Body of pancreas (tissue), 4 donors: ENCODE measurements at regions not wholly inside any gene's neighbourhood (a gene's known extent, or its start where the extent isn't known, plus 50 kb on each side); places are given as distances from the start of the nearest gene placed in this dataset.

ENCODE experiments used
- ATAC-seq: fragments of 150-250 bp; one replicate; pipeline ENCODE4 v1.9.1; 2016
- DNase-seq, 4 donors: peaks; one replicate each; pipeline ENCODE4 v3.0.0-alpha.2; 2019
- H3K27ac ChIP-seq, 4 donors: fragments of 200-600 bp; sonication (generic); 1 replicate in 3 of 4; 2 replicates in 1 of 4; pipeline versions ENCODE4 v1.5.1 to v1.6.1; 2016 to 2019; ENCODE audit warnings: mild to moderate bottlenecking in 1 of 4, mixed read lengths in 1 of 4, moderate library complexity in 1 of 4
- H3K27me3 ChIP-seq, 2 donors: fragments of 200-600 bp; sonication (generic); one replicate each; pipeline ENCODE4 v1.6.0; 2016; ENCODE audit warnings: mild to moderate bottlenecking in 1 of 2
- H3K36me3 ChIP-seq, 2 donors: fragments of 200-600 bp; sonication (generic); replicated peaks in 1 of 2; 2 replicates each; pipeline ENCODE4 v1.5.1; 2016; ENCODE audit warnings: low read depth in 2 of 2; ENCODE audit not compliant: insufficient read depth in 1 of 2
- H3K4me1 ChIP-seq: fragments of 200-600 bp; sonication (generic); one replicate; pipeline ENCODE4 v1.6.0; 2016
- H3K4me3 ChIP-seq, 2 donors: fragments of 200-600 bp; sonication (generic); 1 replicate in 1 of 2; 2 replicates in 1 of 2; pipeline ENCODE4 v1.5.1; 2016 to 2019
- H3K9me3 ChIP-seq, 3 donors: fragments of 200-600 bp; sonication (generic); 1 replicate in 2 of 3; 2 replicates in 1 of 3; pipeline ENCODE4 v1.5.1; 2016
- POLR2A ChIP-seq, 3 donors: fragments of 450-650 bp; IDR thresholded peaks; one replicate each; pipeline ENCODE4 v1.6.1; 2016; ENCODE audit warnings: antibody characterized with exemption in 3 of 3, mild to moderate bottlenecking in 2 of 3
- WGBS, 2 donors: methylation state at CpG; one replicate each; pipeline ENCODE4 v1.1.5; 2017; 5-methylcytosine and 5-hydroxymethylcytosine counted together
- intact Hi-C: fragments of 100-400 bp; cut with DNase I; formaldehyde crosslinking; loops from one replicate; pipeline ENCODE4 v1.15.1; 2023
- TF ChIP-seq, protein P1 (sequence below), 7 experiments: fragments of 450-650 bp in 4 of 7; fragments of 200-600 bp in 3 of 7; sonication (generic) in 3 of 7; IDR thresholded peaks; one replicate each; pipeline ENCODE4 v1.5.1; 2016 to 2019; ENCODE audit warnings: antibody characterized with exemption in 7 of 7

DNA sequence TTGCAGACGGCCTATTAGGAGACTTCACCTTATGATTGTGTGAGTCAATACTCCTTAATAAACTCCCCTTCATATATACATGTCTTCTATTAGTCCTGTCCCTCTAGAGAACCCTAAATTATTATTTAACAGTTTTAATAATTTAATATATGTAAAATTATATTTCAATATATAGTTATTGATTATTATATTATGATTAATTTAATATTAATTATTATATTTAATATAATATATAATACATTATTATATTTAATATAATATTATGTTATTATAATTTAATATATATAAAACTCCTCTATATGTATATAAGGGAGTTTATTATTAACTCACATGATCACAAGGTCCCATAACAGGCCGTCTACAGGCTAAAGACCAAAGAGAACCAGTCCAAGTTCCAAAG lies 533.2 kb downstream of the ARAP2 start:
- 44 to 64% methylated on average over 2 of the region's 2 CpGs for WGBS, 2 donors
- TF ChIP-seq, protein P1, sequence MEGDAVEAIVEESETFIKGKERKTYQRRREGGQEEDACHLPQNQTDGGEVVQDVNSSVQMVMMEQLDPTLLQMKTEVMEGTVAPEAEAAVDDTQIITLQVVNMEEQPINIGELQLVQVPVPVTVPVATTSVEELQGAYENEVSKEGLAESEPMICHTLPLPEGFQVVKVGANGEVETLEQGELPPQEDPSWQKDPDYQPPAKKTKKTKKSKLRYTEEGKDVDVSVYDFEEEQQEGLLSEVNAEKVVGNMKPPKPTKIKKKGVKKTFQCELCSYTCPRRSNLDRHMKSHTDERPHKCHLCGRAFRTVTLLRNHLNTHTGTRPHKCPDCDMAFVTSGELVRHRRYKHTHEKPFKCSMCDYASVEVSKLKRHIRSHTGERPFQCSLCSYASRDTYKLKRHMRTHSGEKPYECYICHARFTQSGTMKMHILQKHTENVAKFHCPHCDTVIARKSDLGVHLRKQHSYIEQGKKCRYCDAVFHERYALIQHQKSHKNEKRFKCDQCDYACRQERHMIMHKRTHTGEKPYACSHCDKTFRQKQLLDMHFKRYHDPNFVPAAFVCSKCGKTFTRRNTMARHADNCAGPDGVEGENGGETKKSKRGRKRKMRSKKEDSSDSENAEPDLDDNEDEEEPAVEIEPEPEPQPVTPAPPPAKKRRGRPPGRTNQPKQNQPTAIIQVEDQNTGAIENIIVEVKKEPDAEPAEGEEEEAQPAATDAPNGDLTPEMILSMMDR (IDR thresholded peaks at IDR 0.05): no peak
- no peak for TF ChIP-seq POLR2A (IDR thresholded peaks at IDR 0.05)
- H3K9me3 ChIP-seq: no peaks in the 10 kb centered on the region
- ATAC-seq (no peak), DNase-seq (no peak)
- no peaks in the 10 kb centered on the region for H3K27me3 ChIP-seq
- H3K27ac ChIP-seq: no peak overlapping the region
- H3K4me1 ChIP-seq: no peaks in the 10 kb centered on the region
- intact Hi-C loops: no loop called here
- no peaks in the 10 kb centered on the region for H3K36me3 ChIP-seq
- H3K4me3 ChIP-seq: no peak overlapping the region

DNA sequence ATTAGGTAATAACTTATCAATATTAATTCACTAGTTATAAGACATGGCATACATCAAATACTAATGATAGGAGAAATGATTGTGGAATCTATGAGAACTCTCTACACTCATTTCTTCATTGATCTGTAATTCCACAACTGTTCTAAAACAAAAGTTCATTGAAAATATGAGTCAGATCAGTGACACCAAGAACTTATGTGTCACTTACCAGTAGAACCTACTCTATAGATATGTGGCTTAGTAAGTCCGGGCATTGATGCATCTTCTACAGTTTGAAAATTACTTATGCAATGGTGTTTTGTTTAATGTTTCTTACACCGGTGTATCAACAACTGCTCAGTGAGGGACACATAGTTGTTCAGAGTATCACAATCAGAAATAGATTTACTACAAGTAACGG lies 520.3 kb downstream of the ARAP2 start:
- intact Hi-C loops: no loop called here
- Histone ChIP-seq H3K27ac (no peak overlapping the region), H3K9me3 (no peaks in the 10 kb centered on the region), H3K27me3 (no peaks in the 10 kb centered on the region), H3K4me3 (no peak overlapping the region), H3K4me1 (no peaks in the 10 kb centered on the region), H3K36me3 (no peaks in the 10 kb centered on the region)
- WGBS, 2 donors: 80 to 84% methylated on average over 3 of the region's 3 CpGs
- no peak for DNase-seq
- TF ChIP-seq, protein P1 (IDR thresholded peaks at IDR 0.05): no peak
- no peak for TF ChIP-seq POLR2A (IDR thresholded peaks at IDR 0.05)
- no peak for ATAC-seq

DNA sequence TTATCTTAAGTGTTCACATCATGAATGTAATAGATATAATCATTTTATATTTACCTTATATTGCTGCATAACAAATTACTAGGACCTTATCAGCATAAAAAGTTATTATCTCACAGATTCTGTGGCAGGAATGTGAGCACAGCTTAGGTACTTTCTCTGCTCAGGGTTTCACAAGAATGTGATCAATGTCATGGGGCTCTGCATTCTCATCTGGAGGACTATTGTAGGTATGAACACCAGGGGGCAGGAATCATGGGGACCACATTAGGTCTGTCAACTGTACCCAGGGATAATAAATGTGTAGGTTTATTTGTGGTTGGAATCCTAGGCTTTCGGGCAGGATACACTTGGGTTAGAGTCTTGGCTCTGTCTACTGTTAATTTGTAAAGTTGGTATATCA lies 519.2 kb downstream of the ARAP2 start:
- no peak for ATAC-seq
- H3K27ac ChIP-seq: no peak overlapping the region
- no peaks in the 10 kb centered on the region for H3K9me3 ChIP-seq
- H3K27me3 ChIP-seq: no peaks in the 10 kb centered on the region
- H3K36me3 ChIP-seq: no peaks in the 10 kb centered on the region
- WGBS, 2 donors: 80 to 81% methylated on average over 1 of the region's 1 CpG
- H3K4me3 ChIP-seq: no peak overlapping the region
- DNase-seq: no peak
- no peak for TF ChIP-seq POLR2A (IDR thresholded peaks at IDR 0.05)
- TF ChIP-seq, protein P1 (IDR thresholded peaks at IDR 0.05): peak in 1 of 7 experiments; percentile 5
- no peaks in the 10 kb centered on the region for H3K4me1 ChIP-seq
- intact Hi-C loops: no loop called here

DNA sequence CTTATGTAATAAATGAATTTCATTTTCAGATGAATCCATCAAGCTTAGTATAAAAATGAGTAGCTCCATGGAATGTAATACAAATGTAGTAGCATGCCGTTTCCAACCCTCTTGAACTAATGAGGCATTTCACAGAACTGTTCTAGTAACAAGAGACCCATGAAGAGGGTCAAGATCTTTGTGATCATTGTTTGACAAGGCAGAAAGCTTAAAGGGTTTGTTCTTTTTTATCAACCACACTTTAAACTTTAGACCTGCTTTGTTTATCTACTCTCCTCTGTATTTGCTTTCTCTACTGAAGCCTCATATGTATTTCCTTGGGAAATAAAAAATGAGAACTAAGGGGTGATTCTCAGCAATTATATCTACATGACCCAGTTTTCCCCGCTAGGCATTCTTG lies 513.9 kb downstream of the ARAP2 start:
- H3K36me3 ChIP-seq: no peaks in the 10 kb centered on the region
- 29 to 35% methylated on average over 2 of the region's 2 CpGs for WGBS, 2 donors
- H3K4me1 ChIP-seq: no peaks in the 10 kb centered on the region
- intact Hi-C loops: no loop called here
- ATAC-seq (no peak), DNase-seq (no peak)
- no peaks in the 10 kb centered on the region for H3K27me3 ChIP-seq
- TF ChIP-seq, protein P1 (IDR thresholded peaks at IDR 0.05): no peak
- H3K27ac ChIP-seq: no peak overlapping the region
- no peak overlapping the region for H3K4me3 ChIP-seq
- no peaks in the 10 kb centered on the region for H3K9me3 ChIP-seq

DNA sequence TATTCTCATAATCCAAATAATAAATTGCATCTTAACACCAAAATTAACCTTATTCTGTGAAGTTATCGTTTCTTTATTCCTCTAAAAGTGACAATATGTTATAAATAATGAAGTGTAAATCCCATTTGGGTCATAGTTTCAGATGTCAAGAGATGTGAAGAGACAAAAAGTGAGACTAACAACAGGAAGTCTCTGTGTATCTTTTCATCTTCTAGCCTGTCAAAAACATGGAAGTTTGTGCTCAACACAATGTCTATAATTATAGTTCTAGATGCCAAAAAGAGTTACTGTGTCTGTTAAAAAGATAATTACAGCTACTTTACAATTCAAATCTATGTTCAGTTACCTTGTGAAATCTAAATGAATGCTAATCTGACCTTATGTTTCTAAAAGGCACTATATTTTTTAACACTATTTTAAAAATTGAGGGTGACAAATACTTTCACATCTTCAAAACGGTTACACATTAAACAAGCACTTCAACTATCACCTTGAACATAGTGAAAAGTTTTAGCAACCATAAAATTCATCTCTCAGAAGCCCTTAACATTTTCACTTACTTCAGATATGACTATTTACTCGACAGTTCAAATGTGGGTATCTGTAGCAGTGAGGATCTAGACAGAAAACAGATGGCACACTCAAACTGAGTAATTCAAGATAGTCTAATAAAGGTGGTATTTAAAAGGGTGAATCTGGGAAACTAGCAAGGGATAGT lies 509.8 kb downstream of the ARAP2 start:
- no peaks in the 10 kb centered on the region for H3K27me3 ChIP-seq

More for the DNA sequence above, 509.8 kb downstream of the ARAP2 start:
- TF ChIP-seq POLR2A (IDR thresholded peaks at IDR 0.05): no peak
- TF ChIP-seq, protein P1 (IDR thresholded peaks at IDR 0.05): no peak
- ATAC-seq: no peak
- H3K4me3 ChIP-seq: no peak overlapping the region
- no peaks in the 10 kb centered on the region for H3K9me3 ChIP-seq
- H3K4me1 ChIP-seq: no peaks in the 10 kb centered on the region
- no peak for DNase-seq
- H3K27ac ChIP-seq: no peak overlapping the region
- intact Hi-C loops: no loop called here
- H3K36me3 ChIP-seq: no peaks in the 10 kb centered on the region
- 37 to 44% methylated on average over 3 of the region's 3 CpGs for WGBS, 2 donors
